GM13976 (cell line): ENCODE measurements at regions not wholly inside any gene's neighbourhood (a gene's known extent, or its start where the extent isn't known, plus 50 kb on each side); places are given as distances from the start of the nearest gene placed in this dataset.

Experiments used
- DNase-seq: peaks from one replicate; pipeline ENCODE4 v3.0.0; 2012; ENCODE audit warnings: low spot score
- in situ Hi-C: fragments of 300-500 bp; cut with MboI; formaldehyde crosslinking; loops from one replicate; pipeline ENCODE4 v1.12.0; 2022; ENCODE audit warnings: low sequenced_read_pairs, mixed read lengths, inconsistent platforms; ENCODE audit not compliant: unreplicated experiment
- TF ChIP-seq, protein P1 (sequence below): IDR thresholded peaks from 2 replicates; pipeline ENCODE4 v1.5.1; 2012; ENCODE audit warnings: borderline replicate concordance, mild to moderate bottlenecking; ENCODE audit not compliant: insufficient read depth; ENCODE audit errors: extremely low read depth, missing control alignments, control extremely low read depth

DNA sequence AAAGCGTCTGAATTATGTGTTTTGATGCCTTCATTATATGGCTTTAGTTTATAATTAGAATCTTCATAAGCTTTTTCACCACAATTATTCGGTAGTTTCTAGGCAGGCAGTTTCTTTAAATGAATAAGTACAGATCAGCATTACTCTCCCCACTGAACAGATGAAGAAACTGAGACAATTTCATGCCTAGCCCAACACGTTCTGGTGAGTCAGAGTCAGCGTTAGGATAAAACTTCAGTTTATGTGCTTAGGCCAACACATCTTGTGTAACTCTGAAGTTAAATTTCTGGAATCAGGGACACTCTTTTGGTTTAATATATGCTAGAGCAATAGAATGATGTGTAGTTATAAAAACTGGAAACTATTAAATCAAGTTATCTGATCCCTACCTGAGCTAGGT, 186.7 kb upstream of the ELL2 start:
- in situ Hi-C loops: no loop called here
- TF ChIP-seq, protein P1, sequence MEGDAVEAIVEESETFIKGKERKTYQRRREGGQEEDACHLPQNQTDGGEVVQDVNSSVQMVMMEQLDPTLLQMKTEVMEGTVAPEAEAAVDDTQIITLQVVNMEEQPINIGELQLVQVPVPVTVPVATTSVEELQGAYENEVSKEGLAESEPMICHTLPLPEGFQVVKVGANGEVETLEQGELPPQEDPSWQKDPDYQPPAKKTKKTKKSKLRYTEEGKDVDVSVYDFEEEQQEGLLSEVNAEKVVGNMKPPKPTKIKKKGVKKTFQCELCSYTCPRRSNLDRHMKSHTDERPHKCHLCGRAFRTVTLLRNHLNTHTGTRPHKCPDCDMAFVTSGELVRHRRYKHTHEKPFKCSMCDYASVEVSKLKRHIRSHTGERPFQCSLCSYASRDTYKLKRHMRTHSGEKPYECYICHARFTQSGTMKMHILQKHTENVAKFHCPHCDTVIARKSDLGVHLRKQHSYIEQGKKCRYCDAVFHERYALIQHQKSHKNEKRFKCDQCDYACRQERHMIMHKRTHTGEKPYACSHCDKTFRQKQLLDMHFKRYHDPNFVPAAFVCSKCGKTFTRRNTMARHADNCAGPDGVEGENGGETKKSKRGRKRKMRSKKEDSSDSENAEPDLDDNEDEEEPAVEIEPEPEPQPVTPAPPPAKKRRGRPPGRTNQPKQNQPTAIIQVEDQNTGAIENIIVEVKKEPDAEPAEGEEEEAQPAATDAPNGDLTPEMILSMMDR: no peak
- DNase-seq: no peak

DNA sequence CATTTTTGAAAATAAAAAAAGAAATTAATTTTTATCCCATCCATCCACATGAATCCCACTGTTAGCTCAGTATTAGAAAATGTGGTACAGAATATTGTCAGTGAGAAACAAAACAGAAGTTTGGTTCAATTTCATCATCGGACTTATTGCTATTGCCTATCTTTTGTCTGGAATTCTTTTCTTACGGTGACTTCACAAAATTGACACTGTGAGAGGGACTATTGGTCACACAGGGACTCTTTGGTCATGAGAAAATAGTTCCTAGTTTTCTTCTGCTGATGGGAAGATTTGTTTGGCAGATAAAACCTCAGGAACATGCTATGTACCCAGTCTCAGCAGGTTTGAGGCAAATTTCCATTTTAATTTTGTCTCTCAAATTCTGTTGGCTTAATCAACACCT, 186.2 kb upstream of the ELL2 start:
- TF ChIP-seq, protein P1: no peak
- in situ Hi-C loops: no loop called here
- no peak for DNase-seq

DNA sequence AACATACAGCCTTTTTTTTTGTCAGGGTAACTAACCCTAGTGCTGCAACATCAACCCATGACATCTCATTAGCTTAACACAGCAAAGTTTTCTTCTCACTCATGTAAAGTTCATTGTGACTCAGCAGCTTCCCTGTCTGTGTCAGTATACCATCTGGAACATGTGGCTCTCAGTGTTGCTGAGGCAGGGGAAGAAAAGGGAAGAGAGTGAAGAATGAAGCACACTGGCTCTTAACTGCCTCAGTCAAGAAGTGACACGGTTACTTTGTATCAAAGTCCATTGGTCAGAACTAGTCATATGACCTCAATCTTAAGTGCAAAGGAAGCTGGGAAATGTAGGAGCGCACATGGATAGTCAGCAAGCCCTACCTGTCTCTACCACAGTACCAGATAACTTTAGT, 185.0 kb upstream of the ELL2 start:
- TF ChIP-seq, protein P1: no peak
- peak; percentile 26 for DNase-seq
- in situ Hi-C loops: no loop called here

DNA sequence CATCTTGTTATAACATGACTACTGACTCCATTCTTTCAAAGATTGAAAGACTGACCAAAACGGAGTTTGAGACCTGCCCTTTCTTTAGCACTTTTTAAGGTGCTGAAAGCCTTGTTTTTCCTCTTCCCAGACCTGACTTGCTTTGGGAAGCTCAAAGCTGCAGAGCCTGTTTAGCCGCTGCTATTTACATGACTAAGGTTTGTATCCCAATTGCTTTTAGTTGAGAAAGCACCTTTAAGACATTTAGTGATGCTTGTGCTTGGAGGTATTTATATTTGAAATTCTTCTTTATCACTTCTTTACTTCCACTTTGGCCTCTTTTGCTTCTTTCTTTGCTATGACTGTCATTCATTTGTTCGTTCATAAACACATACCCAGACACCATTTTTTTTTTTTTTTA, 182.6 kb upstream of the ELL2 start:
- in situ Hi-C loops: no loop called here
- no peak for DNase-seq
- TF ChIP-seq, protein P1: no peak

DNA sequence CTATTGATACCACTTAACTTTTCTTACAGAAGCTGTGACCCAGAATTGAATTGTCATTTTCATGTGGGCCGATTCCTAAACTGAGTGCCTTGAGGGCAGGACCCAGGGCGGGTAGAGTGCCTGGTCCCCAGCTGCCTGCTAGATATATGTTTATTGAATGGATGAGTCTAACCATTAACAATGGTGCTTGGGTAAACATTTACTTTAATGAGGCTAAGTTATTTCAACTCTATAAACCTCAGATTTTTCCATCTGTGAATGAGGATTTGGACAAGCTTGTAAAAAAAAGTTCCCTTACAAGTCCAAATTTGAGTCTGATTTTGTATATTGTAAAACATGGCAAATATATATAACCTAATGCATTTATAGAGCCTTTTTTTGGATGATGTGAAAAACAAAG, 181.8 kb upstream of the ELL2 start:
- DNase-seq: no peak
- in situ Hi-C loops: no loop called here
- TF ChIP-seq, protein P1: no peak

DNA sequence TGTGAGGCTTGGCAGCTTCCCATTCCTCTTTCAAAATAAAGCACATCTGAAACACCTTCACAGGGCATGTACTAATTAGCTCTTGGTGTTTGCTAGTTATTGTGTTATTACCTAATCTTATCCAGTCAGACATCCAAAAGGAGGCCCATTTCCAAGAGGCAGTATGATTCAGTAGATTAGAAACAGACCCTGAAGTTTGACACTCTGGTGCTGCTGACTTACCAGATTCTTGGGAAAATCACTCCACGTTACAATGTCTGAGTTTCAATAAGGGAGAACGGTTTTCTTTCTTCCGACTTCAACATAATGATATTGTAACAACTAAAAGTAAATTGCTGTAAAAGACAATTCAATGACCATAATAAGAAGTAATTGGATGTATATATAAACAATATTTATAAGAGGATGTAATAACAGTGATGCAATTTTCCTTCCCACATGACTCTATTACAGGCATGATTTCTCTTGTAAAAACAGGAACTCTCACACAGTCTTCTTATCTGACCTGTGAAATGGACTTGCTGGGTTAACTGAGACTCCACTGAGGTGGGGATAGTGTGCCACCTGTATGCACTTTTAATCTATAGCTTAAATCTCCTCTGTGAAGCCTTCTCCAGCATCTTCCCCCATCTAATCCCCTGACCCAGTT, 181.3 kb upstream of the ELL2 start:
- TF ChIP-seq, protein P1: no peak
- in situ Hi-C loops: no loop called here
- no peak for DNase-seq

DNA sequence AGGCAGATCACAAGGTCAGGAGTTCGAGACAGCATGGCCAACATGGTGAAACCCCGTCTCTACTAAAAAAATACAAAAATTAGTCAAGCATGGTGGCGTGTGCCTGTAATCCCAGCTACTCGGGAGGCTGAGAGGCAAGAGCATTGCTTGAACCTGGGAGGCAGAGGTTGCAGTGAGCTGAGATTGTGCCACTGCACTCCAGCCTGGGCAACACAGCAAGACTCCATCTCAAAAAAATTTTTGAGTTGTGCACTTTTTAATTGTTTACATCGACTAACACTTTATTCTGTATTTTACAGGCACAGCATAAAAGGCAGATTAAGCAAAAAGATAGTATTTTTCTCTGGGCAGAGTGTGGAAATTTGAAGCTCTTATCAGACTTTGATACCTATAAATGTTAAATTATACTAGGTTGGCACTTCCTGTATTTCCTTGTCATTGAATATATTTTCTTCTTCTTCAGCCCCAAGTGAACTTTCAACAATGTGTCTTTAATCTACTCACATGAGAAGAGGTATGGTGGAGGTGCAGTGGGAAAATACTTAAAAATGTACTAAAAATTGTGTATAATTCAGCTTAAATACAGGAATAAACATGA, 180.6 kb upstream of the ELL2 start:
- TF ChIP-seq, protein P1: no peak
- no peak for DNase-seq
- in situ Hi-C loops: no loop called here
